ENCODE measurements at regions not wholly inside any gene's neighbourhood (a gene's known extent, or its start where the extent isn't known, plus 50 kb on each side); places are given as distances from the start of the nearest gene placed in this dataset.

DNA sequence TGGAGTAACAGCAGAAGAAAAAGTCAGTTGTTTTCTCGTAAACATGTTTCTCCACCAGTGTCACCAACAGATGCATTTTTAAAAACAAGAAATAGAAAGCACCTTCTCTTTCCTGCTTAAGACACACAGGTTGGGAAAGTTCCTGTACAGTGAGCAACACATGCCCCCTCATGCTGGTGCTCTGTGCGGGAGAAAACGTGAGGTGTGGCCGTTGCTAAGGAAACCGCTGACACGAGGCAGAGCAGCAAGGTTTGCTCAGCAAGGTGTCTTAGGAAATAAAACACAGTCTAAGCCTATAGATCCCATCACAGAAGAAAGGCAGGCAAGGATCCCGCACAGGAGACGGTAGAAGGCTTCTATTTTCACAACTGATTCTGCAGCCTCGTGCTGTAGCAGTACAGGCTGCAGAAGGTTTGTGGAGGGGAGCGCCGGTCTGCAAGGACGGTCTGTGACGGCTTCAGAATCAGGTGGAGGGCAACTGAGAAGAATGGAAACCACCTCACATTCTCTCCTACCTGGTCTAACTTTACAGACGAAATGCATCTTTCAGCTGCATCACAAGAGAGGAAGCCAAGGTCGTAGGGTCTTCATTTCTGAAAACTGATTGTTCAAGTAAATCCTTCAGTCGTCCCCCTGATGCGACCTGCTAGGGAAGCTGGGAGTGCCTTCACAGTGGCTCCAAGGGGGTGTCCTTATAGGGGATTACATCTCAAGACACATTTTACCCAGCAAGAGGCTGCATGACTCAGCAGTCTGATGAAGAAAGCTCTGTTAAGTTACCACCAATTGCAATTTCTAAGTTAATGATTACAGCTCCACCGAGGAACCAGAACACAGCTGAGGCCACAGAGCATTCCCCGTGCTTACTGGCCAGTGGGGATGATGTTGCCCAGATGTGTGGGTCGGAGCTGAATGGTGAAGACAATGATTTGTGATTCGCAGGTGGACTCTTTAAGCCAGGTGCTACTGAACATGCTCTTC is 150.7 kb upstream of the KLF14 start:
- H3K36me3 ChIP-seq: peaks cover 30% of the 10 kb centered on the region
- H3K27ac ChIP-seq: no peak overlapping the region
- H3K27me3 ChIP-seq (replicated peaks; ENCODE audit: insufficient read depth): no peaks in the 10 kb centered on the region

DNA sequence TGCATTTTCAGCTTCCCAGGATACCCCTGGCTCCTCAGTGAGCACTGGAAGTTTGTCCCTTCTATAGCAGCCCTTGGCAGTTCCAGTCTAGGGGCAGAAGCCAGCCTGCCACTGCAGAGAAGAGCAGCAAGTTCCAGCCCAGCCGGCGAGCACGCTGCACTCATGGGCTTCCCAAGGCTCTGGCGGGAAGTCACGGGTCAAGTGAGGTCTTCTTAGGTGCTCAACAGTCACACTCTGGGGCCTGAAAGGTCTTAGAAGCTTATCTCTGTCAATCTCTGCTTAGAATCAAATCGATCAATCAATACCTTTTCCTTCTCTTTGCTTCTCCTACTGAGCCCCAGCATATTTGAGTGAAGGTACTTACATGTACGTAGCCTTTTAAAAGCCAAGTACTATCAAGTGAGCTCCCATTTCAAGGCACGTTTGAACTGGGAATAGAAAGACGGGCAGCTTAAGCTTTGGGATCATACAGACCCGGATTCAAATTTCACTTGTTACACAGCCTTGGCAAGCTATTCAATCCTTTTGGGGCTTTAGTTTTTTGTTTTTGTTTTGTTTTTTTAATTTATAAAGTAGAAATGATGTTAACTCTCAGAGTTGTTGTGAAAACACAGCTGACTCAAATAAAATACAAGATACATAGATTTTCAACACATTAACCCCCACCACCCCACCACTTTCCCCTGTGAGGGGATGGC is 152.6 kb upstream of the KLF14 start:
- ATAC-seq (ENCODE audit: insufficient number of reproducible peaks, low FRiP score, low read depth) (no peak), DNase-seq (ENCODE audit: low spot score) (no peak)
- TF ChIP-seq, protein P1, sequence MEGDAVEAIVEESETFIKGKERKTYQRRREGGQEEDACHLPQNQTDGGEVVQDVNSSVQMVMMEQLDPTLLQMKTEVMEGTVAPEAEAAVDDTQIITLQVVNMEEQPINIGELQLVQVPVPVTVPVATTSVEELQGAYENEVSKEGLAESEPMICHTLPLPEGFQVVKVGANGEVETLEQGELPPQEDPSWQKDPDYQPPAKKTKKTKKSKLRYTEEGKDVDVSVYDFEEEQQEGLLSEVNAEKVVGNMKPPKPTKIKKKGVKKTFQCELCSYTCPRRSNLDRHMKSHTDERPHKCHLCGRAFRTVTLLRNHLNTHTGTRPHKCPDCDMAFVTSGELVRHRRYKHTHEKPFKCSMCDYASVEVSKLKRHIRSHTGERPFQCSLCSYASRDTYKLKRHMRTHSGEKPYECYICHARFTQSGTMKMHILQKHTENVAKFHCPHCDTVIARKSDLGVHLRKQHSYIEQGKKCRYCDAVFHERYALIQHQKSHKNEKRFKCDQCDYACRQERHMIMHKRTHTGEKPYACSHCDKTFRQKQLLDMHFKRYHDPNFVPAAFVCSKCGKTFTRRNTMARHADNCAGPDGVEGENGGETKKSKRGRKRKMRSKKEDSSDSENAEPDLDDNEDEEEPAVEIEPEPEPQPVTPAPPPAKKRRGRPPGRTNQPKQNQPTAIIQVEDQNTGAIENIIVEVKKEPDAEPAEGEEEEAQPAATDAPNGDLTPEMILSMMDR (IDR thresholded peaks at IDR 0.05): no peak
- no peaks in the 10 kb centered on the region for H3K27me3 ChIP-seq (replicated peaks; ENCODE audit: insufficient read depth)
- H3K4me1 ChIP-seq (ENCODE audit: control insufficient read depth in 1 of 2, low read depth in 2 of 2): peaks cover 43 to 69% of the 10 kb centered on the region in 2 donors
- peak overlapping the region; percentile 10 to 89 for H3K27ac ChIP-seq
- no peak overlapping the region for H3K4me3 ChIP-seq
- H3K9me3 ChIP-seq: no peaks in the 10 kb centered on the region
- peaks cover 30% of the 10 kb centered on the region for H3K36me3 ChIP-seq

More for the DNA sequence above, 150.7 kb upstream of the KLF14 start:
- ATAC-seq (ENCODE audit: insufficient number of reproducible peaks, low FRiP score, low read depth): no peak
- no peak for DNase-seq (ENCODE audit: low spot score)
- no peak overlapping the region for H3K4me3 ChIP-seq
- TF ChIP-seq, protein P1 (IDR thresholded peaks at IDR 0.05): no peak
- H3K4me1 ChIP-seq (ENCODE audit: control insufficient read depth in 1 of 2, low read depth in 2 of 2): peaks cover 38 to 66% of the 10 kb centered on the region in 2 donors
- no peaks in the 10 kb centered on the region for H3K9me3 ChIP-seq

DNA sequence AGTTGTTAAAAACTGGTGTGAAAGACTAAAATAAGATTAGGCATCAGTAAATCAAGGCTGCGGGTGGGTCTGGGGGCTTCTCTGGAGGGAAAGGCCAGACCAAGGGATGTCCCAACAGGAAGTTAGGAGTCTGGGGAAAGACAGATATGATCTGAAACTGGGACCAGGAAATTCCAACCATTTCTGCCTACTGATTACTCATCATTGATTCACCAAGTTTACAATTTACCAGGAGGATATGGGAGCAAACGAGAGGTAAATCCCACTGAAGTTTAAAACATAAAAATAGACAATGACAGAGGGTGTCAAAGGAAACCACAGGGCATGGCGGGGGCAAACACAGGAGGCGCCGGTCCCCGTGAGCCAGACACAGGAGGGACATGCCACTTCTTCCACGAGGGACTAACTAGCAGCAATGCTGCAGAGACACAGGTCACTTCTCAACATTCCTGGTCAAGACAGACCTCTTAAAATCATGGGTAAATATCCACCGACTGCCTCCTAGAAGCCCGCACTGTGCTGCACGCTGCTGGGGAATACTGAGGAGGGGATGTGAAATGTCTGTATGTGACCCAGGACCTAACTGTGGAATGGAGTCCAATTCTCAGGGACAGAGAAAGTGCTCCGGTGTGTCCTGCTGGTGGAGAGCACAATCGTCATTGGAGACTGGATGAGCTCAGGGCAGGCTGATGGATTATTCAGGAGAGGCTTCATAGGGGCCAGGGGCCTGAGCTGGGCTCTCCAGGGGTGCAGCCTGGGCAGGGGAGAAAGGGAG is 153.4 kb upstream of the KLF14 start:
- Histone ChIP-seq H3K9me3 (no peaks in the 10 kb centered on the region), H3K27me3 (replicated peaks; ENCODE audit: insufficient read depth) (no peaks in the 10 kb centered on the region), H3K4me3 (no peak overlapping the region), H3K36me3 (peaks cover 24% of the 10 kb centered on the region), H3K4me1 (ENCODE audit: control insufficient read depth in 1 of 2, low read depth in 2 of 2) (peaks cover 41 to 66% of the 10 kb centered on the region in 2 donors), H3K27ac (peak overlapping the region; percentile 30 to 89)
- DNase-seq (ENCODE audit: low spot score) (no peak), ATAC-seq (ENCODE audit: insufficient number of reproducible peaks, low FRiP score, low read depth) (no peak)
- TF ChIP-seq, protein P1 (IDR thresholded peaks at IDR 0.05): no peak

DNA sequence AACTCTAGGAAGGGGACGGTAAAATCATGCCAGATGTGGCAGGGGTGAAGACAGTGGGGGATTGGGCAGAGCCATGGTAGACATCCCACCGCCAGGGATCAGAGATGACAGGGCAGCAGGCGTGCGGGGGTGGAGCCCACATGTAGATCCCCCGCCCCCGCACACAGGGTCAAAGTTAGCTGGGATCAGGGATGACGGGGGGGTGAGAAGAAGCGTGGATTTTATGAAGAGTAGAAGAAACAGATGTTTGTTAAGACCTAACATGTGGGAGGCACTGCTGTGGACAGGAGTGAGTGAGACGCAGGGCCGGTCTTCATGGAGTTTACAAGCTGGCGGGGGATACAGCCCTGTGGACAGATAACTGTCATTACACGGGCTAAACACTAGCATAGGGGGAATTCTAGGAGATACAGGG is 154.0 kb upstream of the KLF14 start:
- Histone ChIP-seq H3K36me3 (peaks cover 24% of the 10 kb centered on the region), H3K4me1 (ENCODE audit: control insufficient read depth in 1 of 2, low read depth in 2 of 2) (peaks cover 47 to 72% of the 10 kb centered on the region in 2 donors), H3K27me3 (replicated peaks; ENCODE audit: insufficient read depth) (no peaks in the 10 kb centered on the region), H3K9me3 (no peaks in the 10 kb centered on the region), H3K4me3 (no peak overlapping the region), H3K27ac (peak overlapping the region; percentile 30 to 89)
- TF ChIP-seq, protein P1 (IDR thresholded peaks at IDR 0.05): no peak
- ATAC-seq (ENCODE audit: insufficient number of reproducible peaks, low FRiP score, low read depth) (no peak), DNase-seq (ENCODE audit: low spot score) (no peak)

All from thoracic aorta (tissue), 2 donors.